HL-60/S4 treated with retinoic acid at 250 ng/mL for 4 days and 3 days (cell line): ENCODE measurements at regions not wholly inside any gene's neighbourhood (a gene's known extent, or its start where the extent isn't known, plus 50 kb on each side); places are given as distances from the start of the nearest gene placed in this dataset.
"Not testable (repeated sequence)": the region's sequence is repeated elsewhere in the genome, so short reads cannot be mapped to it uniquely, and the experiment has no call there.

Source experiments
- in situ Hi-C: fragments of 300-500 bp; cut with MboI; formaldehyde crosslinking; loops from 2 replicates; pipeline ENCODE4 v1.7.0; 2022; ENCODE audit warnings: low sequenced_read_pairs

GRCh38 chr12:128025589-128026245 is 241.3 kb upstream of the TMEM132C start:
- in situ Hi-C loops = no loop called here

GRCh38 chr12:128026696-128027574 is 240.0 kb upstream of the TMEM132C start:
- in situ Hi-C loops = no loop called here

- in situ Hi-C loops = no loop called here
These were observed 233.5 kb upstream of the TMEM132C start for GRCh38 chr12:128033473-128033872.

- in situ Hi-C loops = no loop called here
These were observed 226.0 kb upstream of the TMEM132C start for GRCh38 chr12:128040971-128041370.

DNA sequence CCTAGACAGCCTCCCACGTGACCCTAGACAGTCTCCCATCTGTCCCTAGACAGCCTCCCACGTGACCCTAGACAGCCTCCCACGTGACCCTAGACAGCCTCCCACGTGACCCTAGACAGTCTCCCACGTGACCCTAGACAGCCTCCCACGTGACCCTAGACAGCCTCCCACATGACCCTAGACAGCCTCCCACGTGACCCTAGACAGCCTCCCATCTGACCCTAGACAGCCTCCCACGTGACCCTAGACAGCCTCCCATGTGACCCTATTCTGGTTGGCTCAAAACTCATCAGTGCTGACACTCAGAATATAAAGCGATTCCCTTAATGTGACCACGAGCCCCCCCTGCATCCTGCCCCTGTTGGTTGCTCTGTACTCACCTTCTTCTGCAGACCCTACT is 224.7 kb upstream of the TMEM132C start:
- in situ Hi-C loops = not testable (repeated sequence)

DNA sequence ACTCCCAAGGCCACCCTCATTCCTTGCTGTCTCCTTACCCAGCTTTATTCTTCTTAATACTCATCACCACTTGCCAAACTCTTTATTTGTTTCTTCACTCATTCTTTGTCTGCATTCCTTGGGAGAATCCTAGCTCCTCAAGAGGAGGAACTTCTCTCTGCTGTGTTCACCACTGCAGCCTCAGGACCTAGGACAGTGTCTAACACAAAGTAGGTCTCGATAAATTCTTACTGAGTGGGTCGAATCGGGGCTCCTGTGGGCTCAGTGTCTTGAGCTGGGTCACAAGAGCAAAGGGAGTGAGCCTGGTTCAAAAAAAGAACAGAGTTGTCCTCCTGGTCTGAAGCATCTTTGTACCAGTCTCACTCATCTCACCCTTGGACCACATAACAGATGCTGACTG is 224.1 kb upstream of the TMEM132C start:
- in situ Hi-C loops = no loop called here

GRCh38 chr12:128043317-128043716 is 223.7 kb upstream of the TMEM132C start:
- in situ Hi-C loops = no loop called here

- in situ Hi-C loops = no loop called here
These were observed 219.5 kb upstream of the TMEM132C start for GRCh38 chr12:128047266-128048060.

GRCh38 chr12:128052331-128052730 is 214.6 kb upstream of the TMEM132C start:
- in situ Hi-C loops = no loop called here

GRCh38 chr12:128052777-128053176 is 214.2 kb upstream of the TMEM132C start:
- in situ Hi-C loops = no loop called here

- in situ Hi-C loops = no loop called here
These were observed 211.4 kb upstream of the TMEM132C start for GRCh38 chr12:128055567-128055966.

- in situ Hi-C loops = no loop called here
These were observed 210.7 kb upstream of the TMEM132C start for GRCh38 chr12:128056136-128056801.

DNA sequence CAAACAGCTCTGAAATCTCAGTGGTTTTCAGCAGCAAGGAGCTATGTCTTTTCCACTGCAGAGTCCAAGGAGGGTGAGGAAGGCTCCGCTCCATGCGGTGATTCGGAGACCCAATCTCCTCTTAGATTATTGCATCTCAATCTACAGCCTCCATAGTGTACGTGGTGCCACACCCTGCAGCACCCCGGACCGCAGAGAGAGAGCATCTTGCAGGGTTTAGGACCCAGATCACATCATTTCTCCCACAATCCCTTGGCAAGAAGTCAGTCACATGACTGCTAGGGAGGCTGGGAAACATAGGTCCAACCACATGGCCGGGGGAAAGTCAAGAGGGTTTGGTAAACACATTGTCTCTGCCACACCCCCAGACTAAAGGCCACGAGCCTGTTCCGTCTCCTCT is 209.4 kb upstream of the TMEM132C start:
- in situ Hi-C loops = no loop called here

- in situ Hi-C loops = no loop called here
These were observed 207.2 kb upstream of the TMEM132C start for GRCh38 chr12:128059621-128060370.

DNA sequence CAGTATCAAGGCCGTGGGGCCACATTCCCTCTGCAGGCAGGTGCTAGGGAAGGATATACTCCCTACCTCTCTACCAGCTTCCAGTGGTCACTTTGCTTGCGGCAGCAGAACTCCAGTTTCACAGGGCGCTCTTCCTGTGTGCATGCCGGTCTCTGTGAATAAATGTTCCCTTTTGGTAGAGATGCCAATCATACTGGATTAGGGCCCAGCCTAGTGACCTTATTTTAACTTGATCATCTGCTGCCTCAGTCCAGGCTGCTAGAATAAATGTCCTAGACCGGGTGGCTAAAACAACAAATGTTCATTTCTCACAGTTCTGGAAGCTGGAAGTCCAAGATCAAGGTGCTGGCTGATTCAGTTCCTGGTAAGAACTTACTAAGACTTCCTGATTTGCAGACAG is 198.8 kb upstream of the TMEM132C start:
- in situ Hi-C loops = no loop called here

GRCh38 chr12:128069359-128069997 is 197.5 kb upstream of the TMEM132C start:
- in situ Hi-C loops = no loop called here

GRCh38 chr12:128073937-128074336 is 193.0 kb upstream of the TMEM132C start:
- in situ Hi-C loops = no loop called here

DNA sequence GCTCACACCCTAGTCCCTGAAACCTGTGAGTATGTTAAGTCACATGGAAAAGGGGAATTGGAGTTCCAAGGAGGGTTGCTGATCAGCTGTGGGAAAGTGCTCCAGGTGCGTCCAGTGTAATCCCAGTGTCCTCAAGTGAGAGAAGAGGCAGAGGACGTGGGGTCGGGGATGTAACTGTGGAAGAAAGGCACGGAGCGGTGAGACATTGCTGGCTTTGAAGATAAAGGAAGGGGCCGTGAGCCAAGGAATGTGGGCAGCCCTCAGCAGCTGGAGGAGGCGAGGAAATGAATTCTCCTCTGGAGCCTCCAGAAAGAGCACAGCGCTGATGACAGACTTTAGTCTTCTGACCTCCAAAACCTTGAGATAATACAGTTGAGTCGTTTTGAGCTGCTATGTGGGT is 191.6 kb upstream of the TMEM132C start:
- in situ Hi-C loops = no loop called here

- in situ Hi-C loops = no loop called here
These were observed 190.8 kb upstream of the TMEM132C start for GRCh38 chr12:128076188-128076587.
